HEK293 (cell line): ENCODE measurements at regions not wholly inside any gene's neighbourhood (a gene's known extent, or its start where the extent isn't known, plus 50 kb on each side); places are given as distances from the start of the nearest gene placed in this dataset.

Experiments used
- CTCF ChIA-PET: fragments of 350-600 bp; formaldehyde crosslinking; extraction: SDS; loops from one replicate; lab custom pipeline; 2021; ENCODE audit warnings: antibody characterized with exemption; lab: Yijun Ruan, JAX
- POLR2A ChIA-PET: fragments of 300-600 bp; formaldehyde crosslinking; extraction: SDS; loops from one replicate; lab custom pipeline; 2020; ENCODE audit warnings: antibody characterized with exemption, inconsistent platforms; lab: Yijun Ruan, JAX
- H3K27ac ChIP-seq: fragments of 200-500 bp; sonication (Bioruptor generic); 2 replicates; pipeline ENCODE4 v1.5.1; 2014; ENCODE audit warnings: low read depth, low read length, control low read depth, inconsistent platforms; ENCODE audit errors: extremely low read depth
- H3K36me3 ChIP-seq, 2 experiments: fragments of 200-500 bp in 1 of 2; sonication (Bioruptor generic) in 1 of 2; 1 replicate in 1 of 2; 2 replicates in 1 of 2; pipeline ENCODE4 v1.5.1; 2014 to 2017; ENCODE audit warnings: inconsistent platforms in 2 of 2, low read length in 2 of 2; ENCODE audit not compliant: control insufficient read depth in 2 of 2, insufficient read depth in 1 of 2
- H3K4me1 ChIP-seq: fragments of 200-500 bp; sonication (Bioruptor generic); 2 replicates; pipeline ENCODE4 v1.5.1; 2014; ENCODE audit warnings: mild to moderate bottlenecking, low read length, inconsistent platforms; ENCODE audit not compliant: control insufficient read depth, insufficient read depth
- H3K4me3 ChIP-seq: 2 replicates; pipeline ENCODE4 v1.5.1; 2011; ENCODE audit warnings: low read depth, mild to moderate bottlenecking, control low read depth, low read length, moderate library complexity
- H3K9me3 ChIP-seq: fragments of 200-500 bp; sonication (Bioruptor generic); 2 replicates; pipeline ENCODE4 v1.5.1; 2014; ENCODE audit warnings: low read depth, low read length, inconsistent platforms; ENCODE audit not compliant: control insufficient read depth, insufficient read depth
- AEBP2 ChIP-seq: fragments of 450-650 bp; formaldehyde crosslinking; IDR thresholded peaks from 2 replicates; pipeline ENCODE4 v1.5.1; 2016; ENCODE audit warnings: missing biosample characterization, missing genetic modification characterization, borderline replicate concordance
- INSM2 ChIP-seq: fragments of 450-650 bp; formaldehyde crosslinking; IDR thresholded peaks from 2 replicates; pipeline ENCODE4 v1.5.1; 2016; ENCODE audit warnings: missing biosample characterization, missing genetic modification characterization
- PRDM10 ChIP-seq: fragments of 450-650 bp; formaldehyde crosslinking; IDR thresholded peaks from 2 replicates; pipeline ENCODE4 v1.5.1; 2016; ENCODE audit warnings: missing biosample characterization, missing genetic modification characterization
- PRDM6 ChIP-seq: fragments of 450-650 bp; formaldehyde crosslinking; IDR thresholded peaks from 2 replicates; pipeline ENCODE4 v1.5.1; 2017; ENCODE audit warnings: missing biosample characterization, missing genetic modification characterization
- REPIN1 ChIP-seq: fragments of 450-650 bp; formaldehyde crosslinking; IDR thresholded peaks from 2 replicates; pipeline ENCODE4 v1.5.1; 2017; ENCODE audit warnings: missing biosample characterization, missing genetic modification characterization, low read depth
- SP3 ChIP-seq: fragments of 450-650 bp; formaldehyde crosslinking; IDR thresholded peaks from 2 replicates; pipeline ENCODE4 v1.5.1; 2016; ENCODE audit warnings: missing biosample characterization, missing genetic modification characterization
- TSHZ1 ChIP-seq: fragments of 450-650 bp; formaldehyde crosslinking; IDR thresholded peaks from 2 replicates; pipeline ENCODE4 v1.5.1; 2016; ENCODE audit warnings: missing biosample characterization, missing genetic modification characterization, borderline replicate concordance
- ZBTB44 ChIP-seq: fragments of 450-650 bp; IDR thresholded peaks from 2 replicates; pipeline ENCODE4 v1.5.1; 2018; ENCODE audit warnings: missing biosample characterization, mild to moderate bottlenecking, missing genetic modification characterization
- ZNF223 ChIP-seq: fragments of 450-650 bp; formaldehyde crosslinking; IDR thresholded peaks from 2 replicates; pipeline ENCODE4 v1.5.1; 2016; ENCODE audit warnings: missing biosample characterization, missing genetic modification characterization
- ZNF302 ChIP-seq: fragments of 450-650 bp; formaldehyde crosslinking; IDR thresholded peaks from 2 replicates; pipeline ENCODE4 v1.5.1; 2016; ENCODE audit warnings: missing biosample characterization, missing genetic modification characterization, low read depth
- ZNF621 ChIP-seq: fragments of 450-650 bp; formaldehyde crosslinking; IDR thresholded peaks from 2 replicates; pipeline ENCODE4 v1.5.1; 2017; ENCODE audit warnings: missing biosample characterization, missing genetic modification characterization
- ZNF654 ChIP-seq: fragments of 450-650 bp; formaldehyde crosslinking; IDR thresholded peaks from 2 replicates; pipeline ENCODE4 v1.5.1; 2016; ENCODE audit warnings: low read depth, missing biosample characterization, missing genetic modification characterization
- ZNF692 ChIP-seq: fragments of 450-650 bp; formaldehyde crosslinking; IDR thresholded peaks from 2 replicates; pipeline ENCODE4 v1.5.1; 2016; ENCODE audit warnings: missing biosample characterization, missing genetic modification characterization
- ZNF777 ChIP-seq: fragments of 450-650 bp; formaldehyde crosslinking; IDR thresholded peaks from 2 replicates; pipeline ENCODE4 v1.5.1; 2017; ENCODE audit warnings: missing biosample characterization, missing genetic modification characterization, borderline replicate concordance
- ZNF843 ChIP-seq: fragments of 450-650 bp; formaldehyde crosslinking; IDR thresholded peaks from 2 replicates; pipeline ENCODE4 v1.5.1; 2016; ENCODE audit warnings: missing biosample characterization, missing genetic modification characterization

GRCh38 chr13:75214846-75215245, 267.1 kb downstream of the TBC1D4 start:
- POLR2A ChIA-PET = no interaction called here
- no peaks in the 10 kb centered on the region for H3K4me1 ChIP-seq
- CTCF ChIA-PET = interaction anchor here (0.5 to 0.6 kb wide), 2 partner anchors 15 to 1380 kb away, joined by 3 to 4 read pairs; no protein-coding TSS in a partner anchor
- TF ChIP-seq ZBTB44 (tag by site-specific recombination) = no peak
- TF ChIP-seq ZNF654 (tag by site-specific recombination) = no peak
- no peak for TF ChIP-seq INSM2 (tag by site-specific recombination)
- TF ChIP-seq ZNF223 (tag by site-specific recombination) = no peak
- TF ChIP-seq AEBP2 (tag by site-specific recombination) = no peak
- TF ChIP-seq PRDM10 (tag by site-specific recombination) = 0 out of 2 replicates have a peak, but pooled peaks have one; percentile 11
- H3K36me3 ChIP-seq = no peaks in the 10 kb centered on the region
- no peaks in the 10 kb centered on the region for H3K9me3 ChIP-seq
- H3K27ac ChIP-seq = no peak overlapping the region
- H3K4me3 ChIP-seq = no peak overlapping the region

GRCh38 chr13:75202981-75203380, 279.0 kb downstream of the TBC1D4 start:
- ChIA-PET POLR2A (no interaction called here), CTCF (no interaction called here)
- H3K27ac ChIP-seq = no peak overlapping the region
- H3K36me3 ChIP-seq = no peaks in the 10 kb centered on the region
- no peak overlapping the region for H3K4me3 ChIP-seq
- no peaks in the 10 kb centered on the region for H3K9me3 ChIP-seq
- TF ChIP-seq REPIN1 = no peak
- TF ChIP-seq SP3 (tag by site-specific recombination) = no peak
- TF ChIP-seq, all 188 proteins: peak for 0
- no peaks in the 10 kb centered on the region for H3K4me1 ChIP-seq

- H3K27ac ChIP-seq = no peak overlapping the region
- H3K4me3 ChIP-seq = no peak overlapping the region
- ChIA-PET CTCF (interaction anchor here (0.7 kb wide), 1 partner anchor 9 kb away, joined by 3 read pairs; no protein-coding TSS in a partner anchor), POLR2A (no interaction called here)
- no peaks in the 10 kb centered on the region for H3K9me3 ChIP-seq
- H3K36me3 ChIP-seq = no peaks in the 10 kb centered on the region
- no peaks in the 10 kb centered on the region for H3K4me1 ChIP-seq
- no peak for TF ChIP-seq TSHZ1 (tag by site-specific recombination)
- TF ChIP-seq ZNF621 (tag by site-specific recombination) = no peak
- TF ChIP-seq ZNF302 = no peak
- TF ChIP-seq ZNF692 = no peak
- no peak for TF ChIP-seq PRDM6 (tag by site-specific recombination)
- TF ChIP-seq ZNF777 (tag by site-specific recombination) = no peak
- TF ChIP-seq ZNF843 (tag by site-specific recombination) = no peak
Observed at GRCh38 chr13:75197803-75198202, 284.2 kb downstream of the TBC1D4 start.
